HG03378 (cell line): ENCODE measurements at regions not wholly inside any gene's neighbourhood (a gene's known extent, or its start where the extent isn't known, plus 50 kb on each side); places are given as distances from the start of the nearest gene placed in this dataset.

Experiments used
- ATAC-seq: cut with Tn5 transposase; IDR thresholded peaks from one replicate; pipeline ENCODE4 v1.9.1; 2021; ENCODE audit warnings: mild to moderate bottlenecking, moderate library complexity; ENCODE audit not compliant: unreplicated experiment

- no peak for ATAC-seq
Measured at GRCh38 chr5:61263072-61263471, 69.0 kb upstream of the ZSWIM6 start.

- no peak for ATAC-seq
Measured at GRCh38 chr5:61263561-61264272, 68.3 kb upstream of the ZSWIM6 start.

GRCh38 chr5:61264273-61264661 is 67.8 kb upstream of the ZSWIM6 start:
- ATAC-seq: no peak

GRCh38 chr5:61267116-61267515 is 64.9 kb upstream of the ZSWIM6 start:
- ATAC-seq: no peak

GRCh38 chr5:61268871-61269270 is 63.2 kb upstream of the ZSWIM6 start:
- no peak for ATAC-seq

GRCh38 chr5:61270510-61271165 is 61.4 kb upstream of the ZSWIM6 start:
- no peak for ATAC-seq

GRCh38 chr5:61272688-61273087 is 59.4 kb upstream of the ZSWIM6 start:
- no peak for ATAC-seq

- no peak for ATAC-seq
Measured at GRCh38 chr5:61273279-61273975, 58.6 kb upstream of the ZSWIM6 start.

- ATAC-seq: no peak
Measured at GRCh38 chr5:61274511-61274911, 57.5 kb upstream of the ZSWIM6 start.

GRCh38 chr5:61275841-61276240 is 56.2 kb upstream of the ZSWIM6 start:
- ATAC-seq: no peak

GRCh38 chr5:61277190-61277589 is 54.9 kb upstream of the ZSWIM6 start:
- no peak for ATAC-seq

GRCh38 chr5:61277781-61278180 is 54.3 kb upstream of the ZSWIM6 start:
- no peak for ATAC-seq

GRCh38 chr5:61279725-61280124 is 52.3 kb upstream of the ZSWIM6 start:
- ATAC-seq: no peak

- ATAC-seq: peak; percentile 43
Measured at GRCh38 chr5:61280205-61280604, 51.9 kb upstream of the ZSWIM6 start.

- no peak for ATAC-seq
Measured at GRCh38 chr5:61280761-61281427, 51.2 kb upstream of the ZSWIM6 start.

GRCh38 chr5:61281686-61282085 is 50.4 kb upstream of the ZSWIM6 start:
- ATAC-seq: no peak
